CD4-positive, alpha-beta T cell treated with Interleukin-1 beta for 1 hour (primary cell): ENCODE measurements at regions not wholly inside any gene's neighbourhood (a gene's known extent, or its start where the extent isn't known, plus 50 kb on each side); places are given as distances from the start of the nearest gene placed in this dataset.

Experiments used
- DNase-seq, 2 donors: peaks; one replicate each; pipeline ENCODE4 v3.0.0-alpha.2; 2020 to 2022

DNA sequence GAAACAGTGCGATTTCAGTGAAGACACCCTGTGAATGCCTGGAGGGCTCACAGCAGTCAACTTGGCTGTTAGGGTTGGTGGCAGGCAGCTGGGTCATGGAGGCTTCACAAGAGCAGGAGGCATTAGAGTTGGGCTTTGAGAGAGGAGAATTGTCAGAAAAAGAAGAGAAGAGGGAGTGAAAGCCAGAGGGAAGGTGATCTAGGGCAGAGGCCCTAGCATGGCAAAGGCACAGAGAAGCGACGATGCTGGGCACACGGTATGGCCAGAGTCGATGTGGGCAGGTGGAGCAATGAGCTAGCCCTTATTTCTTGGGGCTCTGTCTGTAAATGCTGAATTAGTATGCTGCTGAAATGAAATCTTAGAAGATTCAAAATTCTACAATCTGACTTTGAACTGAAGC is 52.6 kb upstream of the OLFM4 start:
- no peak for DNase-seq

DNA sequence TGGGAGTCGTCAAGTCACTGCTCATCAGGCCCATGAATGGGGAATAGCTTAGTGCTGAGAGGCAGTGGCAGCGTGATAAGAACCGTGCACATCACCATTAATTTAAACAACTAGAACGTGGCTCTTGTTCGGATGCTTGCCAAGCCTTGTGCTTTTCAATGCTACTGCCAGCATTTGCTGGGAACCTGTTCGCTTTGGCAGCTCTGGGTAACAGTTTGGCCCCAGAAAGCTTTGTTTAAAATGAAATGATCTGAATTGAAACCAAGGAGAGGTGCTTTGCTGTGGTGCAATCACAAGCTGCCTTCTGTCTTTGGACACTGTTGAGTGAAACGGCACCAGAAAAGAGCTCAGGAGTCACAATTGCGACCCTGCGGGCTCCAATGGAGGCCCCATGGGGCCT is 53.5 kb upstream of the OLFM4 start:
- DNase-seq: no peak

DNA sequence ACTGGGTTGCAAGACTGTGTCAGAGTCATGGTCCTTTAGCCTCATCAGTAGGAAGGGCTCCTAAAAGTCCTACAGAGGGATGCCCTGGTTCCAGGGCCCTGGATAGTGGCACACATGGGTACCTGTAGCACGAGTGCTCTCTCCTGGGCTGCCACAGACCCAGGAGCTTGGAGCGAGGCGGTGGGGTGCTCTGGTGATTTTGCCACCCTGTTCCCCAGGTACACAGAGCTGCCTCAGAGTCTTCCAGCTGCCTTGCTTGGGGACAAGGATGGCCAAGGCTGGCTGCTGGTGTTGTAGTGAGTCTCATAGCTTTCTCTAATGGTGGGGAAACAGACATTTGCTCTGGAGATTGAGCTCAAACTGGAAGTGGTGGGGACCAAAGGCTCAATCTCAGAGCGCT is 53.9 kb upstream of the OLFM4 start:
- no peak for DNase-seq

- DNase-seq: no peak
Observed at GRCh38 chr13:52969373-52969772, 59.2 kb upstream of the OLFM4 start.

GRCh38 chr13:52968074-52968700 is 60.4 kb upstream of the OLFM4 start:
- peak; percentile 48 to 57 for DNase-seq

DNA sequence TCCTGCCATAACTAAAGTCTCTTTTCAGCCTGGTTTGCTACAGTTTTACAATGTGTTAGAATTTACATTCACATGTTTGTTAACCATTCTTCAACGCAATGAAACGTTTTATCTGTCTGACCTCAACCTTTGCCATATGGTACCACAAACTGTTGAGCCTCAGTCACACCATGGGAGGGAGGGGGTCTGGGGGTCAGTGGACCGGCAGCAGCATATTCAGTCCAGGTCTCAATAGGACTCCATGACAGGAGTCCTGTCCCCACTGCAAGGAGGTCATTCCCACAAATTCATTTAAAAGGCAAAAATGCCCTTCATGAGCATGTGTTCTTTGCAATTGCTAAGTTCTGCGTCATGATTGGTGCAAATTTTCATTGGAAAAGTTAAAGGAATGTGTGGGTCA is 66.6 kb upstream of the OLFM4 start:
- no peak for DNase-seq

GRCh38 chr13:52961256-52961910 is 67.2 kb upstream of the OLFM4 start:
- DNase-seq: no peak

DNA sequence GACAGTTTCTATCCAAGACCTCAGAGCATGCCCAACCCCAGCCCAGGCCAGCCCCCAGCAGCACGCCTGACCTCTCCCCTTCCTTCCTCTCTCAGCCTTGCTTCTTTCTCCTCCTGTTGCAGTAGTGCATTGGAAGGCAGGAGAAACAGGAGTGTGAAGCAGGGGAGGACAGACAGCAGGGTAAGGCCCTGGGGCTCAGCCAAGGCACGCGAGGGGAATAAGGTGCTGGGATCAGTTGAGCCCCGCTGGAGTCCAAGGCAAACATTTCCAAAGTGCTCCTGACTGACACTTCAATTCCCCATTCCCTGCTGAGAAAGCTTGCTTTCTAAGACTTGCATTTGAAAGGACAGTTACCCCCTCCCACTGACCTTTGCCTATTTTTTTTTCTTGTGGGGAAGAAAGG is 73.1 kb upstream of the OLFM4 start:
- no peak for DNase-seq

DNA sequence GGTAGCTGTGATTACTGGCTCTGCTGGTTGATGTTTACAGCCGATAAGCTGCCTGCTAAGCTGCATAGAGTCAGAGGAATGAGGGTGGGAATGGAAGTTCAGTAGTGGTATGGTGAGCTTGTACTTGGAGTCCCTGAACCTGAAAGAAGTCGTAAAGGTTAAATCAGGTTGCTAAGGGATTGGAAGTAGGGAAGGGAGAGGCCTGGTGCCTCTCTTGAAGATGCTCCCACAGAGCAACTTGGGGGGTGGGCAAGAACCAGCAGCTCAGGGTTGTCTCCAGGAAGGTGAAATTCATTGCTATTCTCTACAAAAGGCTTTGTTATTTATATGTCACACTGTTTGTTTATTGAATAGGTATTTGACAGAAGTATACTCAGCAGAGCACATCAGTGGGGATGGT is 73.8 kb upstream of the OLFM4 start:
- DNase-seq: no peak

DNA sequence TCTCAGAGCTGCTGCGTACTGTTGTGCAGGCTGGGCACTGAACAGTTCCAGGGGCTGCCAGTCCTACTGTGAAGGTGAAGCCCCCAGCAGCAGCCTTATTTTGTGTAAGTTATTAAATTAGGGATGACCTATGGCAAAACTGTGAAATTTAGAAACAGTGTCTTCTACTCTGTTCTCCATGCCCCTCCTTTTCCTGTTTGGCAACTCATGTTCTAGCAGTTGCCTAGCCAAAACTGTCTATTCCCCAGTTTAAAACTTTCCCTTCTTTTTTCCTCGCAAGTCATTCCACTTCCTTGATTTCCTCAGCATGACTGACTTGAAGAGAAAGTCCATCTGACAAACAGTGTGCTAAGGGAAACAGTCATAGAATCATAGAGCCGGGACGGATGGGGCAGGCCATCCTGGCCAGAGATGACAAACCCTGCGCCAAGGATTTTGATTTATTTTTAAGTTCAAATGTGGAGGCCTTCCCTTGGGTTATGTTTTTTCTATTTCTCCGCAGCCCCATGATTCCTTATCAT is 78.1 kb upstream of the OLFM4 start:
- DNase-seq: no peak

GRCh38 chr13:52949742-52950141 is 78.9 kb upstream of the OLFM4 start:
- DNase-seq: no peak

DNA sequence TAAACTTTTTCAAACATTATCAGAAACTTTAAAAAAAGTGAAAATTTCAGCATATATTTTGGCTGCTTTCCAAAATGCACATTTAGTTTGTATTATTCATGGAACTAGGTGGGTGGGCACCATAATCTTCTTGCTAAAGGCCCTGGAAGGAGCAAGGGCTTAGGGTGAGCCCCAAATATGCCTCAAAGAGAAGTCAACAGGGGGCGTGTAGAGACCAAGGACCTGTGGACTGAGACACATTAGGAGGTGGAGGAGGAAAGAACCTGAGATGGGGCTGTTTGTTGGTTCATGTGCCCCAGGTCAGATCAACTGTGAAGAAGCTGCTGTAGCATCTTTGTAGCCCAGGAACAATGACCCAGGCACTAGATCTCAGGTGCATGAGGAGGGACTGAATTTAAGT is 79.6 kb upstream of the OLFM4 start:
- DNase-seq: no peak

DNA sequence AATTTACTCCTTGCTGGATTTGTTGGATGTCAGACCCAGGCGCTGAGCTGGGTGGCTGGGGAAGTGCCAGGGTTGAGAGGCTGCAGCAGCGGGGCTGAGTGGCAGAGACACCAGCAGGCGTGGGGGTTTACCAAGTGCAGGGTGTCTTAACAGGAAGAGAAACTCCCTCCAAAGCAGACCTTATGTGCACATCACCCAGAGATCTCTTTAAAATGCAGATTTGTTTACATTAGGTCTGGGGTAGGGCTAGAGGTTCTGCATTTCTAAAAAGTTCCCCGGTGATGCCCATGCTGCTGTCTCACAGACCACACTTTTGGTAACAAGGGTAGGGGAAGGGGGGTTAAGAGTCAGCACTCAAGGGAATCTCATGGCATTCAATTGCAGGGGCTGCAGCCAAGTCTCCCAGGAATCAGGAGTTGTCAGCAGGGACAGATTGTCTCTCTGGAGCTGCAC is 80.7 kb upstream of the OLFM4 start:
- DNase-seq: peak in 1 of 2 donors; percentile 4

DNA sequence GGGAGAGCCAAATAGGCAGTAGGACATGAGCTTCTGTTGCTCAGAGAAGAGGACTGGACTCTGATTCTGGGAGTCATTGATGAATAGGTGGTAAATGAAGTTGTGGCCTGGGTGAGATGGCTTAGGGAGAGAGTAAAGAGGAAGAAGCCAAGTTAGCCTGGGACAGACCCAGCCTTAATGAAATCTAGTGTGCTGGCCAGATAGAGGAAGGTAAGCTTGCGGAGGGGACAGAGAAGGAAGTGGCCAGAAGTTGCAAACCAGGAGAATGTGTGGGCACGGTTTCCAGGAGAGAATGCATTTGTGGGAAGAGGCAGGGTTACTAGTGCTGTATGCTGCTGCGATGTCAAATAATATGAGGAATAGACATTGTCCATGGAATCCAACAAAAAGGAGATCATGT is 83.3 kb upstream of the OLFM4 start:
- DNase-seq: no peak

- DNase-seq: no peak
Observed at GRCh38 chr13:52944697-52945096, 83.9 kb upstream of the OLFM4 start.

- no peak for DNase-seq
Observed at GRCh38 chr13:52938065-52938464, 89.6 kb upstream of the PCDH8 start.

GRCh38 chr13:52936806-52937205 is 88.4 kb upstream of the PCDH8 start:
- DNase-seq: no peak

DNA sequence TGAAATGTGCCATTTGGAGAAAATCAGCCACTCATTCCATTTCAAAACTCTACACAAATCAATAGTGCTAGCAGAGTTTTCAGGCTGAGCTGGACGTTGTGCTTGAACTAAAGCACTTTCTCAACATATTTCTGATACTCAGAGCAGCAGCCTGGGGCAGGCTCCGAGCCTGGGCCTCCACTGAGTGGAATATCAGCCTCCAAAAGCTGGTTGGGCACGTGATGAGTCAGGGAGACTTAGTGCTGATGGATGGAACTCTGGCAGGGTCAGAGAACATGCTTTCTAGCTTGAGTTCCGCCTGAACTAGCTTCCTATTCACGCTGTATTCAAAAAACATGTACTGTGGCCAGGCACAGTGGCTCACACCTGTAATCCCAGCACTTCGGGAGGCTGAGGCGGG is 85.8 kb upstream of the PCDH8 start:
- no peak for DNase-seq

GRCh38 chr13:52933547-52934210 is 85.2 kb upstream of the PCDH8 start:
- no peak for DNase-seq

DNA sequence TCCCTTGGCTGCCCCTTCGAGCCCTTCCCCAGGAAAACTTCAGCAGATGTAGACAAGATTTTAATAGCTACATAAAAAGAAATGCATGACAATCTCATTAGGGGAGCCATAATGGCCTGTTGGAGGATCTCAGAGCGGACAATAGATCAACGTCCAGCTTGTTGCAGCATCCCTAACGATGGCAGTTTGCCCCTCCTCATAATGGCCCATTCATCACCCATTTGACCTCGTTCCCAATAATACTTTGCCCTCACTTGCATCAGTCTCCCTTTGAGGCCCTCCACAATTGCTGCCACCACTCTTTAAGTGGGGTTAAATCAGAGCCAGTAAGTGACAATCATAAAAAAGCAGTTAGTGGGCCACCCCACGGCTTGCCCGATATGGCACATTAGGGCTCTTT is 84.7 kb upstream of the PCDH8 start:
- no peak for DNase-seq

GRCh38 chr13:52932649-52933048 is 84.2 kb upstream of the PCDH8 start:
- DNase-seq: no peak

DNA sequence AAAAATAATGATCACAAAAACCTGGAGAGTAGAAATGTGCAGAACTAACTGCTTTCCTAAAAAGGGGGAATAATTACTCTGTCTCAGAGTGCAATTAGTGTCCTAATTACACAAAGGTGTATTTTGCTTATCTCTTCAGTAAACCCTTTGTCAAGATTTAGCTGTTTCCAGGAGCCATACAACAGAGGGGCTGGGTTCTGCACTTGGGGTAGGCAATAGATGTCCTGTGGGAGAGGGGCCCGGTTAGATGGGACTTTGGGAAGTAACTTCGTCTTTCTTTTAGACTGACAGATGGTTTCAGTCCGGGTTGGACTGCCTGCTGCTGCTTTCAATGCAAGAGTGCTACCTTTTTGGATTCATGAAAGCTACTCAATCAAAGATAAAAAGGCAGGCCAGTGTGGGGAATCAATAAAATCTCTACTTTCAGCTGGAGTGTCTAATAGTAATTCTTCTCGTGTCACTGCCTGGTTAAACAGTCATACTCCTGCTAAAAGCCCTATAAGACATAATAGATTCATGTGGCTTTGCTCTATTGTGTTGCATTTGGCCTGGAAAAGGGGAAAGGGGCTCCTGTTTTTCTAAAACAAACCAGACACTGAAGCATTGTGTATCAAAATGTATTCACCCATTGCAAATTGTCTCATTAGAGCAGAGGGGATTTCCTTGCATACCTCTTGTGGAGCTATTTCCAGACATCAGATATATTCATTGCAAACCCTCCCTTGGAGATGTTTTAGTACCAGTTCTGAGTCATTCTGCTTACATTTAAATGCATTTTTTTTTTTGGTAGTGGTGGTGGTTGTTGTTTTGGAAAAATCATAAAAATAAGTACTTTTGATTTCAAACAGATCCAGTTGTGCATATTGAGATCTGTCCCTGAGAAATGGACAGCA is 83.3 kb upstream of the PCDH8 start:
- DNase-seq: no peak

- DNase-seq: no peak
Observed at GRCh38 chr13:52931131-52931530, 82.7 kb upstream of the PCDH8 start.
